Upper lobe of right lung (tissue), 1 donor: ENCODE measurements at regions not wholly inside any gene's neighbourhood (a gene's known extent, or its start where the extent isn't known, plus 50 kb on each side); places are given as distances from the start of the nearest gene placed in this dataset.
"Not testable (repeated sequence)": the region's sequence is repeated elsewhere in the genome, so short reads cannot be mapped to it uniquely, and the experiment has no call there.

Experiments
- ATAC-seq: fragments of 200-7000 bp; cut with Tn5 transposase; one replicate; pipeline ENCODE4 v1.9.1; 2020; ENCODE audit warnings: mild to moderate bottlenecking, moderate library complexity
- DNase-seq: peaks from one replicate; pipeline ENCODE4 v3.0.0-alpha.2; 2020
- H3K27ac ChIP-seq: fragments of 200-600 bp; one replicate; pipeline ENCODE4 v1.8.0; 2022
- H3K27me3 ChIP-seq: fragments of 200-600 bp; one replicate; pipeline ENCODE4 v1.8.0; 2022; ENCODE audit warnings: mild to moderate bottlenecking
- H3K36me3 ChIP-seq: fragments of 200-600 bp; one replicate; pipeline ENCODE4 v1.8.0; 2022
- H3K4me1 ChIP-seq: fragments of 200-600 bp; one replicate; pipeline ENCODE4 v1.8.0; 2022
- H3K4me3 ChIP-seq: fragments of 200-600 bp; one replicate; pipeline ENCODE4 v1.8.0; 2022; ENCODE audit warnings: mild to moderate bottlenecking
- H3K9me3 ChIP-seq: fragments of 200-600 bp; one replicate; pipeline ENCODE4 v1.8.0; 2022
- CTCF ChIP-seq: fragments of 200-600 bp; IDR thresholded peaks from one replicate; pipeline ENCODE4 v1.8.0; 2022; ENCODE audit warnings: antibody characterized with exemption
- intact Hi-C: fragments of 100-400 bp; cut with DNase I; formaldehyde crosslinking; loops from one replicate; pipeline ENCODE4 v1.11.0; 2022
- donor health status: DM: no; HTN: yes; CAD: no; lungs with severe emphysema.

- intact Hi-C loops = no loop called here
- no peak for ATAC-seq
Observed at GRCh38 chr6:67475700-67476099, 1159.4 kb upstream of the ADGRB3 start.

DNA sequence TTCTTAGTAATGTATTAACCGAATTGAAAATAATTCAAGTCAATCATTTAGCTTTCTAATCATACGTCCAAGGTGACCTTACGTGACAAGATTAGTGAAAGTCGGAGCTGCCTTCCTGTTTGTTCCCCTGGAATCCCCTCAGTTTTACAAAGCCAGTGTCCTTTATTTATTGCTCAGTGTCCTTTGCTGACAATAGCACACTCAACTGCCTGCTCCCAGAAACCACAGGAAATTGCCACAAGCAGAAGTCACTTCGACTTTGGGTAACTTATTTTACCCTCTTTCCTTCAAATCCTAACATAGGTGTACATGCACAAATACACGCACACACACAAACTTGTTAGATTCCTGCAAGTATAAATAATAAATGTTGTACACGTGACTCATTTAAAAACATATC is 1167.7 kb upstream of the ADGRB3 start:
- Histone ChIP-seq H3K27me3 (no peaks in the 10 kb centered on the region), H3K4me3 (no peak overlapping the region), H3K27ac (no peak overlapping the region), H3K36me3 (no peaks in the 10 kb centered on the region), H3K4me1 (no peaks in the 10 kb centered on the region), H3K9me3 (no peaks in the 10 kb centered on the region)
- no peak for TF ChIP-seq CTCF
- DNase-seq = no peak
- intact Hi-C loops = no loop called here
- no peak for ATAC-seq

More at GRCh38 chr6:67475700-67476099, 1159.4 kb upstream of the ADGRB3 start:
- Histone ChIP-seq H3K27me3 (no peaks in the 10 kb centered on the region), H3K27ac (no peak overlapping the region), H3K4me1 (no peaks in the 10 kb centered on the region), H3K4me3 (no peak overlapping the region), H3K36me3 (no peaks in the 10 kb centered on the region), H3K9me3 (no peaks in the 10 kb centered on the region)
- TF ChIP-seq CTCF = no peak
- no peak for DNase-seq

GRCh38 chr6:67462725-67463124 is 1172.4 kb upstream of the ADGRB3 start:
- H3K36me3 ChIP-seq, H3K4me1 ChIP-seq, H3K27me3 ChIP-seq, ATAC-seq, H3K4me3 ChIP-seq, H3K27ac ChIP-seq, DNase-seq, intact Hi-C loops: not testable (repeated sequence)
- H3K9me3 ChIP-seq = peaks cover 11% of the 10 kb centered on the region

- intact Hi-C loops = no loop called here
- Histone ChIP-seq H3K4me1 (no peaks in the 10 kb centered on the region), H3K36me3 (no peaks in the 10 kb centered on the region), H3K4me3 (no peak overlapping the region), H3K27me3 (no peaks in the 10 kb centered on the region), H3K27ac (no peak overlapping the region), H3K9me3 (peaks cover 17% of the 10 kb centered on the region)
- no peak for TF ChIP-seq CTCF
- DNase-seq (no peak), ATAC-seq (no peak)
Observed at GRCh38 chr6:67459556-67459955, 1175.5 kb upstream of the ADGRB3 start.

GRCh38 chr6:67458265-67458664 is 1176.8 kb upstream of the ADGRB3 start:
- intact Hi-C loops = no loop called here
- no peaks in the 10 kb centered on the region for H3K27me3 ChIP-seq
- TF ChIP-seq CTCF = no peak
- no peak overlapping the region for H3K27ac ChIP-seq
- no peaks in the 10 kb centered on the region for H3K4me1 ChIP-seq
- H3K4me3 ChIP-seq = no peak overlapping the region
- no peaks in the 10 kb centered on the region for H3K36me3 ChIP-seq
- no peak for ATAC-seq
- no peak for DNase-seq
- H3K9me3 ChIP-seq = peaks cover 17% of the 10 kb centered on the region

GRCh38 chr6:67451874-67452273 is 1183.2 kb upstream of the ADGRB3 start:
- H3K27me3 ChIP-seq = no peaks in the 10 kb centered on the region
- no peak for TF ChIP-seq CTCF
- no peaks in the 10 kb centered on the region for H3K9me3 ChIP-seq
- DNase-seq (no peak), ATAC-seq (no peak)
- no peaks in the 10 kb centered on the region for H3K36me3 ChIP-seq
- intact Hi-C loops = no loop called here
- no peak overlapping the region for H3K4me3 ChIP-seq
- H3K4me1 ChIP-seq = no peaks in the 10 kb centered on the region
- H3K27ac ChIP-seq = no peak overlapping the region
